LNCaP clone FGC (cell line): ENCODE measurements at regions not wholly inside any gene's neighbourhood (a gene's known extent, or its start where the extent isn't known, plus 50 kb on each side); places are given as distances from the start of the nearest gene placed in this dataset.

Experiments
- DNase-seq: peaks from one replicate; pipeline ENCODE4 v3.0.0-alpha.2; 2011; ENCODE audit warnings: low read depth
- H3K4me3 ChIP-seq: 2 replicates; pipeline ENCODE4 v1.5.1; 2011; ENCODE audit warnings: mild to moderate bottlenecking, low read depth, low read length, control low read depth
- CTCF ChIP-seq: IDR thresholded peaks from 2 replicates; pipeline ENCODE4 v1.5.1; 2012; ENCODE audit warnings: mild to moderate bottlenecking; ENCODE audit not compliant: control insufficient read depth, insufficient read depth; ENCODE audit errors: extremely low read depth

GRCh38 chr2:100639588-100640390 is 77.0 kb downstream of the PDCL3 start:
- H3K4me3 ChIP-seq, result no peak overlapping the region
- no peak for TF ChIP-seq CTCF
- DNase-seq, result no peak

- no peak overlapping the region for H3K4me3 ChIP-seq
- no peak for DNase-seq
- TF ChIP-seq CTCF, result no peak
These were observed 77.8 kb downstream of the PDCL3 start for GRCh38 chr2:100640431-100641124.

GRCh38 chr2:100641125-100641435 is 78.3 kb downstream of the PDCL3 start:
- TF ChIP-seq CTCF, result no peak
- no peak for DNase-seq
- H3K4me3 ChIP-seq, result no peak overlapping the region

- no peak for DNase-seq
- H3K4me3 ChIP-seq, result no peak overlapping the region
- no peak for TF ChIP-seq CTCF
These were observed 79.6 kb downstream of the PDCL3 start for GRCh38 chr2:100642425-100642824.

GRCh38 chr2:100643467-100643866 is 80.7 kb downstream of the PDCL3 start:
- no peak for DNase-seq
- no peak for TF ChIP-seq CTCF
- H3K4me3 ChIP-seq, result no peak overlapping the region

- H3K4me3 ChIP-seq, result no peak overlapping the region
- DNase-seq, result no peak
- no peak for TF ChIP-seq CTCF
These were observed 81.2 kb downstream of the PDCL3 start for GRCh38 chr2:100643906-100644501.
